Fibroblast of upper back skin (primary cell): ENCODE measurements at regions not wholly inside any gene's neighbourhood (a gene's known extent, or its start where the extent isn't known, plus 50 kb on each side); places are given as distances from the start of the nearest gene placed in this dataset.

Source experiments
- DNase-seq: peaks from one replicate; pipeline ENCODE4 v3.0.0-alpha.2; 2013

DNA sequence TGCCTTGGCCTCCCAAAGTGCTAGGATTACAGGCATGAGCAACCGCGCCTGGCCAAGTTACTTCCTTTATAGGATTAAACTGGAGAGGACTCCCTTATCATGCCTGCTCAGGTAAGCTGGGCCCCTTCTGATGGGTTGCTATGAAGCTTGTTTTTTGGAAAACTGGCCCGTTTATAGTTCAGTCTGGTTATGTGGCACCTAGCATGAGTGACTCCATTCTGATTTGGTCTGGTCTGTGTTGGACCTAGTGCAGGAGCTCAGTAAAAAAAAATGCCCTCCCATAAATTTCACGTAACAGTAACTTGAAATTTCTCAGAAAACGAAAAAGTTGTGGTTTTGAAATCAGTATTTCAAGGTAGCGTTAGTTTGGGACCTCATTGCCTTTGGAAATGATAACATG is 448.4 kb downstream of the HACE1 start:
- no peak for DNase-seq

DNA sequence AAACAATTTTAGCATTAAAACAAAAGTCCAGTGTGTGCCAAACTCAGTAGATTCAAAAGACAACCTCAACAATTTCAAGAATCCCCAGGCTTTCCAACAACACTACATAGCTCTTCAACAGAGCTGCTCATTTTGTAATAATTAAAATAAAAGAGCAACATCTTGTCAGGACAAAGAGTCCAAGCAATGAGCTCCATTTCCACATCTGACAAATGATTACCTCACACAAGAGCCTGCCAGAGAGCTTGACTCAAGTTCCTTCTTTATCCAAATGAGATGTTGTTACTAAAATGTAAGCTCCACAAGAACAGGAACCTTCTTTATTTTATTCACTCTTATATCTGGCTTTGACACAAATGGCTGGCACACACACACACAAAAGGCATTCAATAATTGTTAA is 449.8 kb downstream of the HACE1 start:
- no peak for DNase-seq

DNA sequence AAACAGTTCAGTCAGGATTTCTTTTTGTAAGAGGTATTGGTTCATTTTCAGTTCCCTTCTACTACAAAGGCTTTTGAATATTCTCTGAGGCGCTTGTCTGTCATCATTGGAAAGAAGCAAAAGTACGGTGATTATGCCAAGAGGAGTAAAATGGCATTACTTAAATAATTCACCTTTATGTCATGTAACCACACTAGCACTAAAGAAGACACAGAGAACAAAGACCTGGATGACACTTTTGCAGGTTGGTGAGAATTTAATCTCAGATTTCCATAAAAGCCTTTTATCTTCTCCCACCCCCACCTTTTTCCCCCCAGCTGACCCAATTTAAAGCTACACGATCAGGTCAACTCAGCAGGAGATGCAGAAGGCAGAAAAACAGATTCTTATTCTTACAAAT is 451.8 kb downstream of the HACE1 start:
- DNase-seq: no peak

DNA sequence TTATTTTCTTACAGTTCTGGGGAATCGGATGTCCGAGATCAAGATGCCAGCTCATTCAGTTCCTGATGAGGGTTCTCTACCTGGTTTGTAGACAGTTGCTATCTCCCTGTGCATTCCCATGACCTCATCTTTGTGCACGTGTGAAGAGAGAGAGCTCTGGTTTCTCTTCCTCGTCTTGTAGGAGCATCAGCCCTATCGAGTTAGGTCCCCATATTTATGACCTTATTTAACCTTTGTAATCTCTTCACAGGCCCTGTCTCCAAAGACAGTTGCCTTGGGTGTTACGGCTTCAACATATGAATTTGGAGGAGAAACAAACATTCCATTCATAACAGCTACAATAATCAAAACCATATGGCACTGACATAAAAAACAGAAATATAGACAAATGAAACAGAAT is 455.3 kb downstream of the HACE1 start:
- peak; percentile 31 for DNase-seq

DNA sequence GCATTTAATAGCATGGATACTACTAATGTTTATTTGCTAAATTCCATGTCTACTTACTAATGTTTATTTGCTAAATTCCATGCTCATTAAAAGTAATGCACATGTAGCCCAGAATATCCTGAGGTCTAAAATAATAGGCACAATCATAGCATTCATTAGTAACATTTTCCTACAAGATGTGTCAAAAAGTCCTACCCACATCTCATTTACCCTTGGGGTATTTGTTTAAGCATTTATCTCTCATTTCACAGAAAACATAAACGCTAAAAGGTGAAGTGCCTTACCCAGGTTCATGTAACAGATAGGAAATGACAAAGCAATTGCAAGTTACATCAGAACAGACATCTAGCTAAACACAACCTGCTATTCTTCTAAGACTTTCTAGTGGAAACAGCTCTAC is 457.1 kb downstream of the HACE1 start:
- no peak for DNase-seq

DNA sequence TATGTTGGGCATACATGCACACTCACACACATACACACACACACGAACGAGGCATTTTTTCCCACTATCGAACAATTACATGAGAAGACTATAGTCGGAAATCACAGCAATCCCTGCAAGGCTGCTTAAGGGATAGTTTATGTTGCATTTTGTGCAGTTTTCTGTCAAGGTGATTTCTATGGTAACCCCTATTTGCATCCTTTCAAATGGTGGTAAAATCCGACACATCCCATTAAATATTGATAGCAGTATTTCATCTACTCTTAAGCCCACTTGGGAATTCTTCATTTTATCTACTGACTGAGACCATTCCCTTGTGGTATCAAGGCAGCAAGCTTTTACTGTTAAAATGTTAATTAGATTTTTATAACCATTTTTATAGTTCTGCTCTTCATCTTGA is 457.8 kb downstream of the HACE1 start:
- DNase-seq: no peak

DNA sequence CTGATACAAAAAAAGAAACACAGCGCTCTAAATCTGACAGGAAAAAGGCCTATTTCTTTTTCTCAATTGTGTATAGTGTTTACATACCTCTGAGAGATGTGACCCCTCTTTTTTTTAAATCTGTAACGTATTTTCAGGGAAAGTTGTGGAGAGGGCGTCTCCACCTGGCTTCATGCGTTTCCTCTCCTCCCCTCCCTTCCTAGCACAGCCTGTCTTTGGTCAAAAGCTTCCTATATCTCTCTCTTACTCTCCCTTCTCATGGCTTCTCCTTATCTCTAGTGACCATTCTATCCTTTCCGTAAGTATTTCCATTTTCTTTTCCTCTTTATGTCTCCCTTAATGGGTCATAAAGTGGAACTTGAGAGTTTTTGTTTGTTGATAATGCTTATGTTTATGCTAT is 458.9 kb downstream of the HACE1 start:
- DNase-seq: no peak

DNA sequence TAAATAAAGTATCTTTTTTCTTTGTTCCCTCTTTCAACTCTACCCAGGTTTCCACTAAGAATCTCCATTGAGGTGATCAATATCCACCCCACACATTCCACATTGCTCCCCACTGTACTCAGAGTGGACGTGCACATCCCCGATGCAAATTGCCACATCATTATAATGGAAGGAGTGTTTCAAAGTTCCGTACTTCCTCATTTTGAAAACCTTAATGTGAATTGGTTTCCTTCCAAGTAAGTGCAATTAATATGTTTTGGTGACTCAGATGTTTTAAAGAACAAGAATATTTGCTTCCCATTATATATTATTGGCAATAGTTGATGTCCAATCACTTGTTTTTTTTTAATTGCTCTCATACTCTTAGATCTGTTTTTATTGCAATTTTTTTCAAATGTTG is 463.6 kb downstream of the HACE1 start:
- no peak for DNase-seq

DNA sequence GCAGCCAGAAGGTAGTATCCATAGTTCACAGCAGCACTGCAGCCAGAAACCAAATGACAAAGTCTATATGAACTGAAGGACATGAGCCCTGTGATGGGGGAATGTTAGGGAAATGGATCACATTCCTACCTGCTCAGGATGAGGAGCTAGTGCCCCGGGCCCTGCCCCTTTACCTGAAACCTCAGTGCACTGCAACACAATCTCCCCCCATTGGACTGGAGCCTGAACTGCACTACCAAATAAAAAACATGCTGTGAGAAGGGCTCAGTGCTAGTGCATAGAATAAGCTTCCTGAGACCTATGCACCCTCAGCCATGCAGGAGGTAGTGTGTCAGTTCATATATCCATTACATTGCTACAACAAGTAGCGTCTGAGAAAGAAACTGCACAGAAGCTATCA is 477.8 kb downstream of the HACE1 start:
- DNase-seq: no peak

DNA sequence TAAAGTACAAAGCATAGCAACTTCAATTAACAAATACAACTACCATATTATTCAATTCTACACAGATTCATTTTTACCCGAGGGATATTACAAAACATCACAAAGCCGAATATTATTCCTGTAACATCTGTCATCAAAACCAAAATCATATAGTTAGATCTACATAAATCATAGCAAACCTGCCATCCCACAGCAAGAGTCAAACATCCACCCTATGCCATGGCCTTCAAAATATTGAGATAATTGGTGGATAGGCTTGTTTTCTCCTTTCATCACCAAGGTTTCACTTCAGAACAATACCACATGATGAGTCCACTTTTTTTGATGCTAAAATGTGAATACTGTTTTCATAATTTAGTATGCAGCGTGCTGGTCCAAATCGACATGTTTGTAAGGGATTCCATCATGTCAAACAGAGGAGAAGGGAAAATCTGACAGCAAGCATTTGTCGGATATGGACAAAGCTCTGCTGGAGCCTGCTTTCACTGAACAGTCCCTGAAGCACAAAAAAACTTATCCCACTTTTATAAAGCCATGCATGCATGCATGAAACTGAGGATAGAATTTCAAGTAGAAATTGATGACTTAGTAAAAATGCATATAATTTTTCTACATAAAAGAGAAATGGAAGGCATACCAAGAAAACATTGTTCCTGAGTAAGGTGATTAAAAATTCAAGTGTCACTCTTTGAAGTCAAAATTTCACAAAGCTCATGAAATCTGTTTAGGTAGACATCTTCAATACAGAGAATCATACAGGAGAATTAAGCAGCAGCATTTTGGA is 494.1 kb downstream of the HACE1 start:
- no peak for DNase-seq

DNA sequence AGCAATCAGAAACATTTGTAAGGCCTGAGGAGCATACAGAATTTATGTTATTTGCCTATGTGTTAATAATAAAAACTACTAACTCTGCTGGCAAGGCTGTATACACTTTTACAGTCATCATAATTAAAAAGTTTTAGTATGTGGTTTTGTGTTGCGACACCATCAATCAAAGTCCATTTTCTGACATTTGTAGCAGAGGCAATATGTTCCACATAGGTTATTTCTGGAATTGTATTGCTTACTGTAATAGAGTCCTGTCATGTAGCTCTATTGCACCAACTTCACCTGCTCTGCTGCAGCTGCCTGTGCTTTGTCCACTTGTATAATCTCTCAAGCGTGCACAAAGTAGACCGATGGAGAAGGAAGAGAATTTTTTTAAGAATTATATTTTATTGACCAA is 501.8 kb downstream of the HACE1 start:
- no peak for DNase-seq

DNA sequence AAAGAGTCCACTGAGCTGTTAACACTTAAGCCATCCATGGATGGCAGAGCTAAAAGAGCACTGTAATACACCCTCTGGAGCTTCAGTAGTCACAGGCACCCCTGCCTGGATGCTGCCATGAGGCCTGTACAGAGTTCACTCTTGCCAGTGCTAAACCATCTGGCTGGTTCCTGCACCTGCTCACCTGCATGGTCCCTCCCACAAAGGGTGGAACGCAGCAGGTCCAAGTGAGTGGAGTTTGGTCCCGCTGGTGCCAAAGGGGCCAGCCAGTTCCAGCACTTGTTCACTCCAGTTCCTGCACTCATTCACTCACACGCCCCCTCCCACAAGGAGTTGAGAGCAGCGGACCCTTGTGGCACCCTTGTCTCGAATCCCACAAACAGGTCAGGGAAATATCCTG is 503.5 kb downstream of the HACE1 start:
- no peak for DNase-seq

DNA sequence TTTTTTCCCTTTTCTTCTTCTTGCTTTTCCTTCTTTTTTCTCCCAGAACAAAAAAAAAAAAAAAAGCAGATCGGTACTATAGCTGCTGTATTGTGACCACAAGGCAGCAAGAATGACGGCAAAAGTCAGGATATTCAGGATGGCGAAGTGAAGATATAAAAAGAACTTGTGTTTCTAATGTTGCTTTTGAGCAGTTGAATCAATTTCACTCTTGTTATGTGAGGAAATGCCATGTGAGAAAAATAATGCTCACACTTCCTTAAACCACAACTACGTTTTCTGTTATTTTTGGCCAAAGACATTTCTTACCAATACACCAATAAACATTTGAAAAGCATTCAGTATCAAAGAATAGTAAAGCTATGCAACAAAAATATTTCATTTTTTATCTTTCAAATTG is 510.5 kb downstream of the HACE1 start:
- no peak for DNase-seq

DNA sequence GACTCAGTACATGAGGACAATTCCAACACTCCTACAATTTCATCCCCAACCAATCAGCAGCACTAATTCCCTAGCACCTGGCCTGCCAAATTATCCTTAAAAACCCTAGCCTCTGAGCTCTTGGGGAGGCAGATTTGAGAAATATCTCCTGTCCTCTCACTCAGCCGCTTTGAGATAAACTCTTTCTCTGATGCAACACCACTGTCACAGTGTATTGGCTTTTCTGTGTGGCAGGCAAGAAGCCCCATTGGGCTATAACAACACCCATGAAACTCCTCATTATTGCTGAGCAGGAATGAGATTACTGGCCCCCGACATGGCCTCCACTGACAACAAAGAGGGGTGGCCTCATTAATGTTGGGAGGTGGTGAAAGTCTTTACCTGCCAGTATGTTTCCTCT is 515.5 kb downstream of the HACE1 start:
- no peak for DNase-seq

DNA sequence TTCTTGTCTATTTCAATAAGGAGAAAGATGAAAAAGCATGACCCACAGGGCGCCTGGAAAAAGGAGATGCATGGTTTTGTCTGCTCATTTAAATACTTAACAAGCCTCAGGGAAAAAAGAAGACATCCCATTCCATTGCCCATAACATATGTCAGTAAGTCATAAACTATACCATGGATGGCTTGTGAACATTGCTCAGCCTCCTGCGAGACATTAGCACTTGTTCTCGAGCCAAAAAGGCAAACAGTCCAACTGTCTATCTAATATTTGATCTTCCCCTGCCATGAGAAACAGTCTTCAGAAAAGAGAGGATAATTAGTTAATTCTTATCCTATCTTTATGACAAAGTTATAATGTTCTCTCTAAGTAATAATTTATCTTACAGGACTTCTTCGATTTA is 527.4 kb downstream of the HACE1 start:
- peak; percentile 2 for DNase-seq

DNA sequence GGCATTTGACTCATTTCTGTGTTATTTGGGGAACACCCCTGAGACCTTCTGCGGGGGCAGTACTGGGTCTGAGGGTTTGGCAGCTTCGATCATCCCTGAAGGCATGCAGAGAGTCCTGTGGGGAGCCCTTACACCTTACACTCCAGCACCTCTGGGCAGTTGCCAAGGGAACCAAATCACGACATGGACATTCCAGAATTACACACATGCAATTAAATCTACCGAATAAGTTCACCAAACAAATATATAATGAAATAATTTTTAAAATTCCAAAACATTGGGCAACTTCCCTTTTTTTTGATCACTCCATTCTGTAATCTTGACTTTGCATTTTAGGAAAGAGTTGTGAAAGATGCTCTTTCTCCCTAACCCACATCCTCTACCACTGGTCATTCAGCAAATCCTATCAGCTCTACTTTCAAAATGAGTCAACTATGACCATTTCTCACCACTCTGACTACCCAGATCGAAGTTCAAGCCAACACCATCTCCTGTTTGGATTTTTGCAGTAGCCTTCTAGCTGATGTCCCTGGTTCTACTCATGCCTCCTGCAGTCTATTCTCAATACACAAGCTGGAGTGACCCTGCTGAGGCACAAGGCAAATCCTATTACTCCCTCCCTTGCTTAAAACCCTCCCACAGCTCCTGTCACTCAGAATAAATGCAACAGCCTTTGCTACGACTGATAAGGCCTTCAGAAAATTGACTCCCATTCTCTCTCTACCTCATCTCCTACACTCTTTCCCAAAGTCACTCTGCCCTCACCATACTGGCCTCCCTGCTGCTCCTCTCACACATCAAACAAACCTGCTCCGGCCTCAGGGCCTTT is 533.3 kb downstream of the HACE1 start:
- DNase-seq: peak; percentile 88

DNA sequence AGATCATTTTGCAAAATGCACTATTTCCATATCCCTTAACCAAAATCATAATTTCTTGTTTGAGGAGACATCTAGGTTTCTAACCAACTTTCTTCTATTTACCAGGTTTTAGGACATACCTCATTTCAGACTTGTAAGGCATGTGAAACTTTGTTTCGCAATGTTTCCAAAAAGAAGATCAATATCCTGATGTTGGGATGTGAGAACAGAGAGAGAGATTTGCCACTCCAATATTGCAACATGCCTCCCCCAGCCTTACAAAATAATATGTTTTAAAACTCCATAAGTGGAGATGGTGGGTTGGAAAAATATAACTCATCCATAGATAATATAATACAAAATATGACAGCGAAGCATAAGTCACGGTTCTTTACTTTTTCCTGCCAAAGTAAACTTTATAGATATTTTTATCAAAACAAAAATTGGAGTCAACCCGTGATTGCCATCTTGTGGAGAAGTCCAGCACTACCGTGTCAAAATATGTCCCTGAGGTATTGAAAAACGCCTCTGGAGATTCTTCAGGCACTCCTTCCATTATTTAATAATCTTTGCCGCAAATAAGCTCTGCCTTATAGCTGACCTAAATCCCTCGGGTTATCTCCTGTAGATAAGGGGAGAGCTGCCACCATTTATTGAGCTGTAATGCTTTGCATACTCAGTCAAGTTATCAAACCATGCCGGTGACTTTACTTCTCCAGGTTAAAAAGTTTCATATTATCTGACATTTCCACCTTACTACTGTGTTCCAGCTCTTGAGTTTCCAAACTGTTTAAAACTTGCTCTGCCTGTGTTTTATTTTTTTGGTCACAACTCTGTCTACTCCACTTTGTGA is 534.2 kb downstream of the HACE1 start:
- peak; percentile 57 for DNase-seq

DNA sequence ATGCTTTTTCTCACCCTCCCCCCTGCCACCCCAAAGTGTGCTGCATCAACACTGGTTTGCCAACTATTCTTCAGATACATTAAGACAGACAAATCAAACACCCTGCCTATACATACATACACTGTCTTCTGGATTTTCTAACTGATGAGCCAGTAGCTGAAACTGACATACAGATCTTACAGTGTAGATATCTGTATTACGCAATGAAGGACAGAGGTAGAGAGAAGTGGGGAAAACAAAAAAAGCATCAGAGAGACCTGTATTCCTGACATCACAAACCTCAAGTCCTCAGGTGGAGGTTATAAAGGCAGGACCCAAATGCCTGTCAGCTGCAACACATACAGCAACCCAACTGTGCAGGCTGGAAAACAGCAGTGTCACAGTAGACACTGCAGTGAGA is 535.4 kb downstream of the HACE1 start:
- DNase-seq: no peak

DNA sequence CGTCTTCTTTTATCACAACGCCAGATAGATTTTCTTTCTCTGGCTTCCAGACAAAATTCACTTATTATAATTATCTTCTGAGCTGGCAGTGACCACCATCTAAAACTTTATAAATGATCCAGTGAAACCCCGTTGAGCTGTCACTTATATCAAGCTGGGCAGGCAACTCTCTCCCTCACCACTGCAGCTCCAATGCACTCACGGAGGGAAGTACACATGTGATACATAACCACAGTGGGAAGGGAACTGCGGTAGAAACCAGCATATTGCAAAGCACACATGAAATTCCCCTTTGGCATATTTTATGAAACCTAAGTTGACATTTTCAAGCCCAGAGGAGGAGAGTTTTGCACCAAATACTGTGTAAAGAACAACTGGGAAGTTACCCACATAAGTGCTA is 536.9 kb downstream of the HACE1 start:
- no peak for DNase-seq

DNA sequence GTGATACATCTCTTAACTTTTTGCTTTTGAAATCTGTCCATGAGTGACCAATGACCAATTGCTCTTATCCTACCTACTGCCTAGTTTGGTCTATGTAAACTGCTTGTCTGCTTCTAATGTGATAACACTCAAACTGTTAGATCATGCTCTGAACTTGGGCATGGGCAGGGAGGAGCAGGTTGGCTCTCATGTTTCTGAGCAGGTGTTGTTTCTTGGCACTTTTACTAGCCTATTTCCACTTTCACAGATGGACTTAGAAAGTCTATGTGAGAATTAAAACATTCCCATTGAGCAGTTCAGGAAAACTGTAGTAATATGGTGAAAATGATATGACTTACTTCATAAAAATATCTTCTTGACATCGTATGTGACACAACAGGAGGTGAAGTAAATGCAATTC is 538.4 kb downstream of the HACE1 start:
- DNase-seq: no peak

DNA sequence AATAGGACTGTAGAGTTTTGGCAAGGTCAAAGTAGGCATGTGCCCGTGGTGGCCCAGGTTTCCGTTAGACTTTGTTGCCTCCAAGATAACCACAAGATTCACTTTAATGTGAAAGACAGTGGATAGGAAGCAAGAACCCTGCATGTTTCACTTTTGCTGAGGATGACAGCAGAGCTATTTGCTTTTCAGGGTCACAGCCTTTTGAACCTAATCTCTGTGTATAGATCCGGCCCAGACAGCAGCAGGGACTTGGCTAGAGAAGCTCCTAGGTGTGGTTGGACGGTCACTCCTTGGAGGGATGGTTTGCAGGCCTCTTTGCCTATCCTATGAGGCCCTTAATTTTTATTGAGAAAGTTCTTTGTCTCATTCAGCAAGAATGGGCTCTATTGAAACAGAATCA is 538.8 kb downstream of the HACE1 start:
- no peak for DNase-seq

DNA sequence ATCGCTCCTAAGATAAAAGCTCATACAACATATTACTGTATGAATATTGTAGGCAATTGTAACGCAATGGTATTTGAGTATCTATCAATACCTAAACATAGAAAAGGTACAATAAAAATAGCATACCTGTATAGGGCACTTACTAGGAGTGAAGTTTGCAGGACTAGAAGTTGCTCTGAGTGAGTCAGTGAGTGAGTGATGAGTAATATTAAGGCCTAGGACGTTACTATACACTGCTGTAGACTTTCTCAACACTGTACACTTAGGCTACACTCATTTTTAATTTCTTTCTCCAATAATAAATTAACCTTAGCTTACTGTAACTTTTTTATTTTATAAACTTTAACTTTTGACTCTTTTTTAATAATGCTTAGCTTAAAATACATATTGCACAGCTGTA is 546.9 kb downstream of the HACE1 start:
- no peak for DNase-seq

DNA sequence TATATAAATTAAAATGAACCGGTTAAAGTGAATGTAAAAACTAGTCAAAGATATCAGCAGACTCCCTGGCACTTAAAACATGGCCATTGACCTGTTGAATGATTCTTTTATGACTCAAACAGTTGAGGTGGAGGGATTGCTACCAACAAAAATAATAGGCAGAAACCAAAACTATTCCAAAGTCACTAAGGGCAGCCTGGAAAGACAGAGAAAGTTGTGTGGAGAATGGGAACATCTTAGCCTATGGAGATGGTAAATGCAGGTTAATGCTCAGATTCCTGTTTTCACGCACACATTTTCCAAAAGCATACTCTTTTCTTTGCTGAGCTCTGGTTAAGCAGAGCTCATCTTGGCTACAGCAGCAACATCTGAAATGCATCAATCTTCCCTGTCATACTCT is 553.5 kb downstream of the HACE1 start:
- DNase-seq: peak; percentile 60

DNA sequence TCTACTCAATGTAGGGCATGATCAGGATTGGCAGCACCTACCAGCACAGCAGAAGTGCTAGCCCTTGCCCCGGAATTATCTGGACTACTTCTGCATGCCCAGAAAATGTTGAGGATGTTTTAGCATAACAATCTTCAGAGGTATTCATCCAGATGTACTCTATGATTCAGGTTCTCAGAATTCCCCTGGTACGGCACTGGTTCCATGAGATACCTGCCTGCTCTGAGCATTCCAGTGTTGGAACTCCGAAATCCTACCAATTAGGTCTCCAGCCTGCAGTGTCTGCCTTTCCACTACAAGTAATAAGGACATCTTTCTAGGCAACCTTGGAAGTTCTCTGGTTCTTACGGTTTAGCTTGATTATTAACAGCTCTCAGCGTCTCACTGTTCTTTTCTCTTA is 554.5 kb downstream of the HACE1 start:
- no peak for DNase-seq
